Brain microvascular endothelial cell (primary cell): ENCODE measurements at regions not wholly inside any gene's neighbourhood (a gene's known extent, or its start where the extent isn't known, plus 50 kb on each side); places are given as distances from the start of the nearest gene placed in this dataset.

Source experiments
- DNase-seq: peaks from one replicate; pipeline ENCODE4 v3.0.0-alpha.2; 2020
- H3K27ac ChIP-seq: fragments of 250-450 bp; sonication (Bioruptor Pico); 2 replicates; pipeline ENCODE4 v1.5.1; 2020; ENCODE audit warnings: mild to moderate bottlenecking, moderate library complexity
- H3K27me3 ChIP-seq: fragments of 250-450 bp; sonication (Bioruptor Pico); replicated peaks from 2 replicates; pipeline ENCODE4 v1.5.1; 2020; ENCODE audit warnings: mild to moderate bottlenecking
- H3K36me3 ChIP-seq: fragments of 250-450 bp; sonication (Bioruptor Pico); replicated peaks from 2 replicates; pipeline ENCODE4 v1.5.1; 2020; ENCODE audit warnings: mild to moderate bottlenecking
- H3K4me3 ChIP-seq: 2 replicates; pipeline ENCODE4 v1.5.1; 2011; ENCODE audit warnings: low read depth, mild to moderate bottlenecking, control low read depth, low read length, moderate library complexity
- CTCF ChIP-seq: IDR thresholded peaks from 2 replicates; pipeline ENCODE4 v1.5.1; 2011; ENCODE audit warnings: low read depth, mild to moderate bottlenecking, moderate library complexity, low read length, control low read depth, inconsistent platforms; ENCODE audit errors: missing control alignments
- in situ Hi-C: cut with HindIII; loops from 2 replicates; pipeline ENCODE4 v1.10.0; 2017; ENCODE audit warnings: low sequenced_read_pairs, low pct_ligation_motif_present

DNA sequence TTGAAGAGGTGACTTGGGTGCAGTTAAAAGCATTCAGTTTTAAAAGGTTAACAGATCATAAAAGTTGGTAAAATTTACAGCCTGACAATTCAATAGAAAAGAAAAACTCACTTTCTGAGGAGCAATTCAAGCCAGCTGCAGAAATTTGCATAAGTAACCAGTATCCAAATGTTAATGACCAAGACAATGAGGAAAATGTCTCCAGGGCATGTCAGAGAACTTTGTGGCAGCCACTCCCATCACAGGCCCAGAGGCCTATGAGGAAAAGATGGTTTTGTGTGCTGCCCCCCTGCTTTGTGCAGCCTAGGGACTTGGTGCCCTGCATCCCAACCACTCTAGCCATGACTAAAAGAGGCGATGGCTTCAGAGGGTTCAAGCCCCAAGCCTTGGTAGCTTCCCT is 1406.5 kb upstream of the ACO1 start:
- TF ChIP-seq CTCF = no peak
- no peaks in the 10 kb centered on the region for H3K27me3 ChIP-seq
- H3K27ac ChIP-seq = no peak overlapping the region
- in situ Hi-C loops = no loop called here
- DNase-seq = no peak
- H3K36me3 ChIP-seq = no peaks in the 10 kb centered on the region
- H3K4me3 ChIP-seq = no peak overlapping the region

DNA sequence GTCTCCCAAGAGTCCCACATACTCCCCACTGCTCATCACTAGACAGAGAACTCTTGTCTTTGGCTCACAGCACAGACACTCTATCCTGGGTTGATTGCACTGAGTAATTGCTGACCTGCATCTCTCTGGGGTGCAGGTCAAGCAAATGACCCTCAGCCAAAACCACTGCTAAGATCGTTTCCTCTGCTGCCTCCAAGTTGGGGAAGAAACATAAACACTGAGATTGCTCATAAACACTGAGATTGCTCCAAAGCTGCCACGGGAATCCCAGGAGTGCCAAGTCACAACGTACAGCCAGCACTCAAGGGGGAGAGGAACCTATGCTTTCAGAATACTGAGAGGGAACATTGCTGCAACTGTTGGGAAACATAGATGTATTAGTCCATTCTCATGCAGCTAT is 1402.1 kb upstream of the ACO1 start:
- Histone ChIP-seq H3K27ac (no peak overlapping the region), H3K4me3 (no peak overlapping the region), H3K27me3 (no peaks in the 10 kb centered on the region), H3K36me3 (no peaks in the 10 kb centered on the region)
- DNase-seq = no peak
- no peak for TF ChIP-seq CTCF
- in situ Hi-C loops = no loop called here

GRCh38 chr9:30995956-30996738 is 1388.3 kb upstream of the ACO1 start:
- Histone ChIP-seq H3K4me3 (no peak overlapping the region), H3K27me3 (no peaks in the 10 kb centered on the region), H3K36me3 (no peaks in the 10 kb centered on the region), H3K27ac (no peak overlapping the region)
- in situ Hi-C loops = no loop called here
- no peak for DNase-seq
- TF ChIP-seq CTCF = no peak

DNA sequence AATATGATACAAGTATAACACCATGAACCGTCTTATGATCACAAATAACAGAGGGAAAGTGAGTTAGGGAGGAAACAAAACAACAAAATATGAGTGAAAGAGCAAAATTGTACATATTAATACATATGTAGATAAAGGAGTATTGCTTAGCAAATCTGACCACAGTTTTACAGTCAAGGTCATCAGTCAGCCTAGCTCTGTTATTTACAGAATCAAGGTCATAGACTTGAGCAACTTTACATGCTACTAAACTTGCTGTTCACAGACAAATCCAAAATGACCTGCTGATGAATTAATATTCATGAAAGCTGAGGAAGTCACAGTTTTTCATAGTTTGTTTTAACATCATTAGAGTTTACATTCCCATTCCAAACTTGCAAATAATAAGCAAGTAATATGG is 1387.7 kb upstream of the ACO1 start:
- no peak for DNase-seq
- Histone ChIP-seq H3K27ac (no peak overlapping the region), H3K36me3 (no peaks in the 10 kb centered on the region), H3K4me3 (no peak overlapping the region), H3K27me3 (no peaks in the 10 kb centered on the region)
- in situ Hi-C loops = no loop called here
- no peak for TF ChIP-seq CTCF

DNA sequence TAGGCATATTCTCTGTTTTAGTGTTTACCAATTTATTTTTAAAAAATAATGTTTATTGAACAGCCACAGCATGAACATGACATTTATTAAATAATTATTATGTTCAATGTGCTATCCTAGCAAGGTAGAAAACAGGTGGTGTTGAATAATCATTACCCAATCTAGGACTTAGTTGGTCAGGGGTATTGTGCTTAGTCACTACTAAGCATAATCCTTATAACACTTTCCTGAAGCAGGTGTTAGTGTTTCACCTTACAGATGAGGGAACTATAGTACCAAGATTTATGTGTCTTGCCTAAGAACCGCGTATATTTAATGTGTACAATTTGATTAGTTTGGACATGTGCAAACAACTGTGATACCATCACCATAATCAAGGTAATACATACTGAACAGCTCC is 1387.2 kb upstream of the ACO1 start:
- in situ Hi-C loops = no loop called here
- H3K27ac ChIP-seq = no peak overlapping the region
- no peak for DNase-seq
- no peaks in the 10 kb centered on the region for H3K27me3 ChIP-seq
- H3K4me3 ChIP-seq = no peak overlapping the region
- no peaks in the 10 kb centered on the region for H3K36me3 ChIP-seq
- TF ChIP-seq CTCF = no peak
